ENCODE measurements at regions not wholly inside any gene's neighbourhood (a gene's known extent, or its start where the extent isn't known, plus 50 kb on each side); places are given as distances from the start of the nearest gene placed in this dataset.
"Not testable (repeated sequence)": the region's sequence is repeated elsewhere in the genome, so short reads cannot be mapped to it uniquely, and the experiment has no call there.

DNA sequence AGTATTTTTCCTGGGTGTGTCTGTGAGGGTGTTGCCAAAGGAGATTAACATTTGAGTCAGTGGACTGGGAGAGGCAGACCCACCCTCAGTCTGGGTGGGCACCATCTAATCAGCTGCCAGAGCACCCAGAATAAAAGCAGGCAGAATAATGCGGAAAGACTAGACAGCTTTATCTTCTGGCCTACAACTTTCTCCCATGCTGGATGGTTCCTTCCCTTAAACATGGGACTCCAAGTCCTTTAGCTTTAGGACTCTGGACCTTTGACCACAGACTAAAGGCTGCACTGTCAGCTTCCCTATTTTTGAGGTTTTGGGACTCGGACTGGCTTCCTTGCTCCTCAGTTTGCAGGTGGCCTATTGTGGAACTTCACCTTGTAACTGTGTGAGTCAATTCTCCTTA is 418.1 kb downstream of the DTWD2 start:
- H3K27ac Mint-ChIP-seq; H3K27me3 Mint-ChIP-seq; H3K9me3 Mint-ChIP-seq; CTCF ChIA-PET; DNase-seq; H3K36me3 Mint-ChIP-seq (ENCODE audit: low read depth); H3K4me3 Mint-ChIP-seq; POLR2A ChIA-PET; H3K4me1 Mint-ChIP-seq: not testable (repeated sequence)

DNA sequence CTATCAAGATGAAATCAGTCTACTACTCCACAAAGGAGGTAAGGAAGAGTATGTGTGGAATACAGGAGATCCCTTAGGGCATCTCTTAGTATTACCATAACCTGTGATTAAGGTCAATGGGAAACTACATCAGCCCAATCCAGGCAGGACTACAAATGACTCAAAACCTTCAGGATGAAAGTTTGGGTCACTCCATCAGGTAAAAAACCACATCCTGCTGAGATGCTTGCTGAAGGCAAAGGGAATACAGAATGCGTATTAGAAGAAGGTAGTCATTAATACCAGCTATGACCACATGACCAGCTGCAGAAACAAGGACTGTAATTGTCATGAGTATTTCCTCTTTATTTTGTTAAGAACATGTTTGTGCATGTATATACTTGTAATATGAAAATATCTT is 418.8 kb downstream of the DTWD2 start:
- H3K27me3 Mint-ChIP-seq; H3K36me3 Mint-ChIP-seq (ENCODE audit: low read depth); H3K4me3 Mint-ChIP-seq; H3K27ac Mint-ChIP-seq; DNase-seq; POLR2A ChIA-PET; H3K9me3 Mint-ChIP-seq; CTCF ChIA-PET; H3K4me1 Mint-ChIP-seq: not testable (repeated sequence)

DNA sequence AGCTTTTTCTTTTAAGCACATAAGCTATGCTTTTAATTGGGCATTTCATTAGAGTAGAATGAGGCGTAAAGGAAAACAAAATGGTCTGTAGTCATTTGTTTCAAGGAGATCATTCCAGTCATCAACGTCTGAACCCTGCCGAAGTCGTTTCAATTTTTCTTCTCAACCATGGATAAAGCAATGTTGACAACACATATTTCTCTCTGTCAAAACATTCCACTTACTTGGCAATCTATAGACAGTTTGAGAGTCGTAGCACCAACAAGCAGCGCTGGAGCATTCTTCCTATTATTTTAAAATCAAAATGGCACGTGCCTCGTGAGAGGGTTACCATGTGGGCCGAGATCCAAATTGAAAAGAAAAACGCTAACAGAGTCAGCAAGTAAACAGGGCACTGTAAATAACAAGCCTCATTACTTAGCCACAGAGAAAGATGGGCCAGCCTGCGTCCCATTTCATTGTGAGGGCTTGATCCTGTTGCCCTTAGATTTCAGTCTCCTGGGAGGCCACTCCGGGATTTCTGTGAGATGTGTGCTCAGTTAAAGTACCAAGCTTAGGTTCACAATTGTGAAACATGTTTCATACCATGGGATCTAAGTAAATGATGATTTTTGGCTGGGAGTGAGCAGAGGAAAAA is 422.9 kb downstream of the DTWD2 start:
- no peaks in the 10 kb centered on the region for H3K27me3 Mint-ChIP-seq
- H3K9me3 Mint-ChIP-seq = peaks cover 3% of the 10 kb centered on the region
- ChIA-PET CTCF (no interaction called here), POLR2A (no interaction called here)
- no peak overlapping the region for H3K4me3 Mint-ChIP-seq
- H3K4me1 Mint-ChIP-seq = no peaks in the 10 kb centered on the region
- no peak for DNase-seq
- no peaks in the 10 kb centered on the region for H3K36me3 Mint-ChIP-seq (ENCODE audit: low read depth)
- no peak overlapping the region for H3K27ac Mint-ChIP-seq

DNA sequence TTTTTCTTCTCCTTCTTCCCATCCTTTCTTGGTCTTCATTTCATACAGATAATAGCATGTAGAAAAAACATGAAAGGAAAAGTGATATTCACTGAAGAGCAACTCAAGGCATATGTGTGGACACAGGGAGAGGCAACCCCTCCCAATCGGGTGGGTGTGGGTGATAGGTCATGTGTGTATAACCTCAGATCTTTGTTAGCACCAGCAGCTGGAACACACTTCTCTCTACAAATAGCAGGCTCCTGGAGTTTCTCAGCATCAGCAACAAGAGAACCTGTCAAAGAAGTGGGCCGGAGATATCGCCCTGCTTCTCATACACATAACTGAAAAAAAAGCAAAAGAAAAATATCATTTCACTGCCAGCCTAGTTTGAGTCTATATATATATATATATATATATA is 426.4 kb downstream of the DTWD2 start:
- Mint-ChIP-seq H3K4me3 (no peak overlapping the region), H3K9me3 (no peaks in the 10 kb centered on the region), H3K4me1 (no peaks in the 10 kb centered on the region), H3K27me3 (no peaks in the 10 kb centered on the region), H3K27ac (no peak overlapping the region), H3K36me3 (ENCODE audit: low read depth) (no peaks in the 10 kb centered on the region)
- CTCF ChIA-PET = no interaction called here
- POLR2A ChIA-PET = no interaction called here
- DNase-seq = no peak

DNA sequence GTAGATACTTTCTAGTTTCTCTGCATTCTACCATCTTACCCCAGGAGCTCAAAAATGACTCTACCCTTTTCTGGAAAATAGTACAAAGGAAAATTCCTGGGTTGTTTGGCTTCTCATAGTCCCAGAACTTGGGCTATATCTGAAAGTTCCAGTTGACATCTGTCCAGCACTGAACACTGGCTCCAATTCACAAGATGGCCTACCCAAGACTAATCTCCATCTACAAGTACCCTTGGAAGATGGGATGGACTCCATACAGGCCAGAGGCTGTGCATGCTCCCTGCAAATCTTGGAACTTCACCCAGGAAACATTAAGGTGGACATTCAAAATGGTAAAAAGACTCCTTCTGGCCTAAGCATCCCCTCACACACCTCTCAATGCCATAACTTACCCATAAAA is 427.1 kb downstream of the DTWD2 start:
- no peaks in the 10 kb centered on the region for H3K36me3 Mint-ChIP-seq (ENCODE audit: low read depth)
- ChIA-PET POLR2A (no interaction called here), CTCF (no interaction called here)
- no peak overlapping the region for H3K4me3 Mint-ChIP-seq
- H3K4me1 Mint-ChIP-seq = no peaks in the 10 kb centered on the region
- no peak for DNase-seq
- no peaks in the 10 kb centered on the region for H3K9me3 Mint-ChIP-seq
- no peaks in the 10 kb centered on the region for H3K27me3 Mint-ChIP-seq
- no peak overlapping the region for H3K27ac Mint-ChIP-seq

DNA sequence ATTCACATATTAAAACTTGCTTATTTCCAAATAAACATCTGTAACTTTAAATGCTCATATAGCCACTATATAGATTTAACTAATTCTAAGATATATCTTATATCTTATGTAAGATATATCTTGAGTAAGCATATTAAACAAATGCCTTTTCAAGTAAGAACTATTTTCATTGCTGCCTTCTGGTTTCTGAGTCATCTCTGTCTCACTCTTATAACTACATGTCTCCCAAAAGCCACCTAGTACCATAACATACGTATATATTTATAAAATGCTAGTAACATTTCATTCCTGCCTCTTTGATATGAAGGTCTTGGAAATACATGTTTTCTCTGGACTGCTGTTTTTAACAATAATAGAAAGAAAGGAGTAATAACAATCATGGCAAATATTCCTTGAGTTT is 429.5 kb downstream of the DTWD2 start:
- POLR2A ChIA-PET = no interaction called here

DNA sequence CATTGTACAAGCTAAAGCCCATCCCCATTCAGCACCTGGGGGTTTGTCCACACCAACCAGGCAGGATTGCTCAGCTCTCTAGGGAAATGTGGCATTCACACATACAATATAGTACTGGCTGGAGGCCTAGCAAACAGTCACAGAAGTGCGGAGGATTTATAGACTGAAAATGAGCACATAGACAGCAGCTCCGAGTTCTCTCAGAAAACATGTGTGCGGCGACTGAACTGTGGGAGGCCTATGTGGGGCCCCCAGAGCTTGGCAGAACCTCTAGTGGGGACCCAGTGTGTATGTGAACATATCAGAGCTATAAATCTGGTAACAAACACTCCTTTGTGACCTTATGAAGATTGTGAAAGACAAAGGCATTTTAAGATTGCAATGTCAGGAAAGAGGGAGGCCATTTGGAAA is 431.1 kb downstream of the DTWD2 start:
- H3K36me3 Mint-ChIP-seq (ENCODE audit: low read depth) = no peaks in the 10 kb centered on the region
- no peaks in the 10 kb centered on the region for H3K27me3 Mint-ChIP-seq
- ChIA-PET POLR2A (no interaction called here), CTCF (no interaction called here)
- H3K4me3 Mint-ChIP-seq = no peak overlapping the region
- DNase-seq = no peak
- no peaks in the 10 kb centered on the region for H3K4me1 Mint-ChIP-seq
- H3K9me3 Mint-ChIP-seq = no peaks in the 10 kb centered on the region
- H3K27ac Mint-ChIP-seq = no peak overlapping the region

More for the DNA sequence above, 429.5 kb downstream of the DTWD2 start:
- Mint-ChIP-seq H3K4me1 (no peaks in the 10 kb centered on the region), H3K27me3 (no peaks in the 10 kb centered on the region), H3K27ac (no peak overlapping the region), H3K9me3 (no peaks in the 10 kb centered on the region), H3K36me3 (ENCODE audit: low read depth) (no peaks in the 10 kb centered on the region), H3K4me3 (no peak overlapping the region)
- DNase-seq = no peak
- CTCF ChIA-PET = no interaction called here

DNA sequence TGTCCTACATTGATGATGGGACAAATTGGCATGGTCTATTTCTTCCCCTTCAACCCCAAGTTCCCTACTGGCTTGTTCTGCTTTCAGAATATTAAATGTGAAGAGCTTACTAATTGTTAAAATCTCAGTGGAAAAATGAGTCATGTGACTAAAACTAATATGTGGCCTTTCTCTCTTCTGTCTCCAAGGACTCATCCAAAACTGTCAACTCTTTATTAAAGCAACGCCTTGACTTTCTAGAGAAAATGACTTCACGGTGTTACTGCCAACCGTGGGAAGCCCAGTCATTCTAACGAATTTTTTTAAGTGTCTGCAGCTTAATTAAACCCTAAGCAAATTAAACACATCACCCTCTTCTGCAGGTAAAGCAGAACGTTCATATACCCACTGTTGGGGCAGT is 431.6 kb downstream of the DTWD2 start:
- CTCF ChIA-PET = no interaction called here
- no peak overlapping the region for H3K4me3 Mint-ChIP-seq

DNA sequence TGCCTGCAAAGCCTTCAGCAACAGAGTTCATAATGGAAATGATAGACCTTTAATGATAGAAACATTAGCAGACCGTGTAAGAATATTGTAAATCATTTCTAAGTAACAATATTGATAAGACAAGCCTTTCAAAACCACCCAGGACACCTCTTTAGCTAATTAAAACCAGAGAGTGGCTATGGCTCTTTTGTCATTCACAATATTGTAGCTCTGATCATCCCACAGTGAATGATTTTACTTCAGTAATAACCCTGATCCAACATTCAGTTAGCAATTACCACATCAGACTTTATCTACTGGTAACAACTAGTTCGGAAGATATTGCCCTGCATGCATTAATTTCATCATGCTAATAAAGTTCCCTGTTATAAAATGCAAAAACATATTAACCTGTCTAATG is 432.6 kb downstream of the DTWD2 start:
- ChIA-PET CTCF (no interaction called here), POLR2A (no interaction called here)
- Mint-ChIP-seq H3K4me3 (no peak overlapping the region), H3K4me1 (no peaks in the 10 kb centered on the region), H3K27me3 (no peaks in the 10 kb centered on the region), H3K27ac (no peak overlapping the region), H3K36me3 (ENCODE audit: low read depth) (no peaks in the 10 kb centered on the region), H3K9me3 (no peaks in the 10 kb centered on the region)
- DNase-seq = no peak

More for the DNA sequence above, 431.6 kb downstream of the DTWD2 start:
- DNase-seq = no peak
- H3K27ac Mint-ChIP-seq = no peak overlapping the region
- H3K27me3 Mint-ChIP-seq = no peaks in the 10 kb centered on the region
- no peaks in the 10 kb centered on the region for H3K36me3 Mint-ChIP-seq (ENCODE audit: low read depth)
- no peaks in the 10 kb centered on the region for H3K9me3 Mint-ChIP-seq
- H3K4me1 Mint-ChIP-seq = no peaks in the 10 kb centered on the region
- POLR2A ChIA-PET = no interaction called here

DNA sequence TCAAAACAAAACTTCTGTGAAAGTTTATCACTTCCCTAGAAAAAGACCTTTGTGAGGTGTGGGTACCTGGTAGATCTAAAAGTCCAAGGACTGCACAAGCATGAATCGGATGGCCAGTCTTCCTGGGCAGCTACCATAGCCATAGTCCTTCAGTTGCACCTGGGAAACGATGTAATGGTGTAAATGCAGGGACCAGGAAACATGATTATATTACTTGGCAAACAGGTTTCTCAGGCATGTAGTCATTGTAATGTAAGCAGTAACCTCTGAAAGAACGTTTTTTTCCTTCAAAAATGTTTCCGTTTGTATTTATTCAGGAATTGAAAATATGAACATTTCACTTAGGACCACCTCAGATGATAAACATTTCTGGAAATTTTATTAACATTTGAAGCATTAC is 433.4 kb downstream of the DTWD2 start:
- Mint-ChIP-seq H3K9me3 (no peaks in the 10 kb centered on the region), H3K4me3 (no peak overlapping the region), H3K27ac (no peak overlapping the region), H3K4me1 (no peaks in the 10 kb centered on the region), H3K27me3 (no peaks in the 10 kb centered on the region), H3K36me3 (ENCODE audit: low read depth) (no peaks in the 10 kb centered on the region)
- ChIA-PET CTCF (no interaction called here), POLR2A (no interaction called here)
- DNase-seq = no peak

DNA sequence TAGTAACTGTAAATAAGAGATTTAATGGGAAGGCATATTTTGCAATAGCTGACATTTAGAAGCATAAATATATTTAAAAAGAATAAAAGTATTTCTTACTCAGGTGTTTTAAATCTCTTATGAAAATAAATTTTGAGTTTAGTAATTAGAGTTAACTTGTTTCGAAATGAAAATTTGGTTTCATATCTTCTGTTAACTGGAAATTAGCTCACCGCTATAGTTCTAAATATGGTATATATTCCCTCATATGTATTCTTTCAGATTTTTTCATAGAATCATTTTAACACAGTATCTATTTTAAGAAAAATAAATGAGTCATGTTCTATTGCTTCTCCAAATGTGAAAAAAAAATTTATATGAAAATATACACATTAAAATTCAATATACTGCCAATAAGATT is 434.1 kb downstream of the DTWD2 start:
- DNase-seq = no peak
- H3K9me3 Mint-ChIP-seq = no peaks in the 10 kb centered on the region
- H3K36me3 Mint-ChIP-seq (ENCODE audit: low read depth) = no peaks in the 10 kb centered on the region
- CTCF ChIA-PET = no interaction called here
- no peak overlapping the region for H3K4me3 Mint-ChIP-seq
- POLR2A ChIA-PET = no interaction called here
- no peak overlapping the region for H3K27ac Mint-ChIP-seq
- H3K27me3 Mint-ChIP-seq = no peaks in the 10 kb centered on the region
- no peaks in the 10 kb centered on the region for H3K4me1 Mint-ChIP-seq

DNA sequence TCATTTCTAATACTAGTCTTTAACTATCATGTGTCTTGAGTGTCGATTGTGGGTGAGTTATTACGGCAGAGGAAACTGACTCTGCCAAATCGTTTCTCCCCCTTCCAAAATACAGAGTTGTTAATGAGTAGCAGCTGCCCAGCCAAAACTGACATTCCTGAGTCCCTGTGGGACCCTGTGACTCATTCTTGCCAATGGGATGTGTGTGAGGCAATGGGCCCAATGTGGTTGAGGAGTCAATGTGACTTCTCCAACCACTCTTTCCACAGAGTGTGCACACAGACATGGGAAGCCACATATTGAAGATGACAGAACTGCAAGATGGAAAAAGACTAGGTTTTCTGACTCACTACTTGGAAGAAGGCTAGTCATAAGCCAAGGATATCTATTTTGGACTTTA is 434.7 kb downstream of the DTWD2 start:
- Mint-ChIP-seq H3K36me3 (ENCODE audit: low read depth) (no peaks in the 10 kb centered on the region), H3K27me3 (no peaks in the 10 kb centered on the region), H3K4me3 (no peak overlapping the region), H3K27ac (no peak overlapping the region), H3K4me1 (no peaks in the 10 kb centered on the region), H3K9me3 (no peaks in the 10 kb centered on the region)
- ChIA-PET POLR2A (no interaction called here), CTCF (no interaction called here)
- DNase-seq = no peak

DNA sequence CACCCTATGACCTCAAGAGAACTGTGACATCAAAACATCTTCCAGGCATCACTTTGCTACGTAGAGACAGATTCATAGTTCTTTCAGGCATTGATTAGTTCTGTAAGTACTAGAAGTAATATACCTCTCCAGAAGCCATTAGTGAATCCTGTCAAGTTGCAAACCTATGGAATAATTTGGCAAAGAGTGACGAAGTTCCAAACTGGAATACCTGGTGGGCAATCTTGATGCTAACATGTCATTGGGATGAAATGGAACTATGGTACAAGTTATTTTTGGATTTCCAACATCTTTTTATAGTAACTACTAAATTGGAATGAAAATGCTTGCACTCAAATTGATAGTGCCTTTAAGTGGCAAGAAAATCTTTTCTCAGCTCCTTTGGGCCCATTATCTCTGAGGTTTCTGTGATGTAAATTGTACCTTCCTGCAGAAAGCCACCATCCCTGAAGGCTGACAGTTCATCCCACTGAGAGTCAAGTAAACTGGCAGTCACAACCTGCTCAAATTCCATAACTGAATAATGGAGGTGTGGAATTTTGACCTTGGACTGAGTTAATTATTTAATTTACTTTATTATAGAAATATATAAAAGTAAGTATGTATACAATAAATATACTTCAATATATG is 435.5 kb downstream of the DTWD2 start:
- DNase-seq = no peak
- no peaks in the 10 kb centered on the region for H3K36me3 Mint-ChIP-seq (ENCODE audit: low read depth)
- no peak overlapping the region for H3K27ac Mint-ChIP-seq
- POLR2A ChIA-PET = no interaction called here
- CTCF ChIA-PET = no interaction called here
- H3K27me3 Mint-ChIP-seq = no peaks in the 10 kb centered on the region
- no peaks in the 10 kb centered on the region for H3K4me1 Mint-ChIP-seq
- no peaks in the 10 kb centered on the region for H3K9me3 Mint-ChIP-seq
- H3K4me3 Mint-ChIP-seq = no peak overlapping the region

DNA sequence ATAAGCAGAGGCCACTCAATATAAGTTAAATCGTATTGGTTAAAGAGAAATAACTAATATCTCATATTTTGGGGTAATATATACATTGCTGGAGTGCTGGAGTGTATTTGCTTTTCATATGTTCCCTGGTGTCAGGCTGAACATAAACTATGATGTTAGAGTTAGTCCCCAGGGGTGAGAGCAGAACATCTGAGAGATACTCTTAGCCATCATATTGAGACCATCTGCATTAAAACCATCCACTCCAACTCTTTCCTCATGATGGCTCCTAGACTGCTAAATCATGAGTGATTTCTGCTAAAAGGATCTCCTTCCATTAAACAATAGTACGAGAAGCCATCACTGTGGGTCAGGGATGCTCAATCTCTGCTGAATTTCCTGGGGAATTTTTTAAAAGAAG is 436.2 kb downstream of the DTWD2 start:
- no peaks in the 10 kb centered on the region for H3K36me3 Mint-ChIP-seq (ENCODE audit: low read depth)
- no peaks in the 10 kb centered on the region for H3K27me3 Mint-ChIP-seq
- no peak overlapping the region for H3K4me3 Mint-ChIP-seq
- H3K9me3 Mint-ChIP-seq = no peaks in the 10 kb centered on the region
- POLR2A ChIA-PET = no interaction called here
- CTCF ChIA-PET = no interaction called here
- no peaks in the 10 kb centered on the region for H3K4me1 Mint-ChIP-seq
- H3K27ac Mint-ChIP-seq = no peak overlapping the region
- no peak for DNase-seq

DNA sequence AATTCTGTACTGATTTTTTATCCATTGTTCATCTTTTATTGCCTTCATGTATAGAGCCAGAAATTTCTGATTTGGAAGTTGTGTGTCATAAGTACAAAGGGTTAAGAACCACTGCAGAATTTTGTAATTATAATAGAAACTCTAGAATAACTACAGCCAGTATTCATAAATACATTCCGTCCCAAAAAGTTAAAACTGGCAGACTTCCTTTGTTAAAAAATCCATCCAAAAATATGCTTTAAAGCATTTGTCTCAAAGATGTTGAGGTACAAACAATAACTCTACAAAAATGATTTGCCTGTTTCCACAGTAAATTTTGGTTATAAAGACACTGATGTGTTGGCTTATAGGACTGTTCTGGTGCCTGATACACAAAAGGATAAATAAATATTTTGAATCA is 436.6 kb downstream of the DTWD2 start:
- ChIA-PET CTCF (no interaction called here), POLR2A (no interaction called here)
- H3K4me3 Mint-ChIP-seq = no peak overlapping the region
- no peak overlapping the region for H3K27ac Mint-ChIP-seq
- no peak for DNase-seq
- H3K27me3 Mint-ChIP-seq = no peaks in the 10 kb centered on the region
- no peaks in the 10 kb centered on the region for H3K36me3 Mint-ChIP-seq (ENCODE audit: low read depth)
- no peaks in the 10 kb centered on the region for H3K9me3 Mint-ChIP-seq
- no peaks in the 10 kb centered on the region for H3K4me1 Mint-ChIP-seq
